T follicular helper cell (primary cell): ENCODE measurements at regions not wholly inside any gene's neighbourhood (a gene's known extent, or its start where the extent isn't known, plus 50 kb on each side); places are given as distances from the start of the nearest gene placed in this dataset.

Experiments
- DNase-seq: peaks from one replicate; pipeline ENCODE4 v3.0.0-alpha.2; 2020; ENCODE audit warnings: low read depth

DNA sequence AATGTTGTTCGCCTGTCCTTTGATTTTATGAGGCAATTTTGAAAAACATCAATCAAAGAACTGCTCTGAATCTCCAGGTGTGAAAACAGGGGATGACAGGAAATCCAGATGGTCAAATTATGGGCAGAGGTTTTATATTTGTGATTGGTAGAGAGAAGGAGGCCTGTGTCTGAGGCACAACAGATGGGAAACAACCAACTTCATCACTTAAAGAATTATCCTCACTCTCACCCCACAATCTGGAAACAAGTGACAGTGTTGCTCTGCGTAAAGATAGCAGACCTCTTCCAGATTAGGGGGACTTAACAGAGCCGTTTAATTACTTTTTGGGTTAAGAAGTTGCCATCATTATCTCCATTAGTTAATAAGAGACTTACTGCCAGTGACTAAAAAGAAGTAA is 64.1 kb upstream of the EGLN3 start:
- DNase-seq = no peak

DNA sequence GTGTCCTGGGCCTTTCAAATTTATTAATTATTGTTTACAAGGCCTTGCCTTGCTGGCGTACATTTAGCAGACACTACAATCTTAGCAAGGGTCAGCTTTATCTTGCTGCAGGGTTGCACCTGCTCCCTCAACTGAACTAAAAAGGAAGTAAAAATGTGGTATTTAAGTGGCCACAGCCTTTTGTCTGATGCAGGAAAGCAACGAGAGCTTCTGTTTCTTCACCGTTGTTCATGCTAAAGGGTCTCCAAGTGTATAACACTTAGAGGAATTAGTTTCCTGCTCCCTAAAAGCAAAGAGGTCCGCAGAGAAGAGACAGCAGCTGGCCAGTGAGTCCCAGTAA is 62.8 kb upstream of the EGLN3 start:
- DNase-seq = no peak

DNA sequence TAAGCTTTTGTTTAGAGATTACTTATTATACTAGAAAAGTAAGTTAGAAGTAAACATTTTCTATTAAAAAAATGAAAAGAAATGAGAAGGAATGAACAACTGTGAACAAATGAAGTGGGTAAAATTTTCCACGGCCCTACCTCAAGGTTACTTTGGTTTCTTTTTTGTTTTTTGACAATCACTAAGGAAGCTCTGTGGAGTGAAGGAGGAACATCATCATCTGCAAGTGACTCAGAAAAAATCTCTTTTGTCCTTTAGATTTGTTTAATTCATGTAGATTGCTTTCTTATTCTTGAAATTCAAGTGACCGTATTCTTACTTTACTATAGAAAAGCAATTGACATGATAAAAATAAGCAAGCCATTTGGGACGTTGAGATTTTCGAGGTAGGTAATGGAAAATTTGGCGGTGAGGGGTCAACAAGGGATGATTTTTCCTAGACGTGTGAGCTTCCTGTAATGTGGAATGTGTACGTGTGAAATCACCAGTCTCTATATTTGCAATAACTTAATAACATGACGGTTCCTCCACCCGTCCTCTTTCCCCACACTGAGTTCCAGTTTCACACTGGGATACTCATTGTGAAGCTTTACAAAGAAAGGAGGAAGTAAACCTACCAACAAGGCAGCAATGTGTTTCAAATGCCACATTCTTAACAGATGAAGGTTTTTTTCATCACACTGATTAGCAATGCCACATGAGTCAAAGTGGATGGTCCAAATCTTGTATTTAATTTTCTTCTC is 62.3 kb upstream of the EGLN3 start:
- no peak for DNase-seq

DNA sequence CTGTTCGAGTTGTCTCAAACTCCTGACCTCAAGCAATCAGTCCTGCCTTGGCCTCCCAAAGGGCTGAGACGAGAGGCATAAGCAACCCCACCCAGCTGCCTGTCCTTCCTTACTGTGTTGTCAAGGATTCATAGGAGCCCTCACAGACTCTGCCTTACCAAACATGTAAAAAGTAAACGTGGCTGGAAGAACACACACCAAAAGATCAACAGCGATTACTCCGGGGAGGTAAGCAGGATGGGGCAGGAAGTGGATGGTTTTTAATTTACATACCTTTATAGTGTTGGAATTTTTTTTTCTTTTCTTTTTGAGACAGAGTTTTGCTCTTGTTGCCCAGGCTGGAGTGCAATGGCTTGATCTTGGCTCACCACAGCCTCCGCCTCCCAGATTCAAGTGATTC is 61.5 kb upstream of the EGLN3 start:
- no peak for DNase-seq

DNA sequence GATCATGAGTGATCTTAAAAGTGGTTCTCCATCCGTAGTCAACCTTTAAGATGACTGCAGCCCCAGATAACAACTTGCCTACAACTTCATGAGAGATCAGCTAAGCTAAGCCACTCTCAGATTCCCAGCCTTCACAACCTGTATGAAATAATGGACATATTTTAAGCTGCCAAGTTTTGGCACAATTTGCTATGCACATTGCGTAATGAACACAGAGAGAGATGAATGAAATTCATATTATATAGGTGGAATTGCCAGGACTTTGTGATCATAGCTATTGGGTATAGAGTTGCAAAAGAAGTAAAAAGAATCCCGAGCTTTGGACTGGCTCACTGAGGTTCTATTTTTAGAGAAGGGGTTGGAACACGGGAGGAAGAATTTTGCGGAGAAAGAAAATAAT is 59.1 kb upstream of the EGLN3 start:
- no peak for DNase-seq

DNA sequence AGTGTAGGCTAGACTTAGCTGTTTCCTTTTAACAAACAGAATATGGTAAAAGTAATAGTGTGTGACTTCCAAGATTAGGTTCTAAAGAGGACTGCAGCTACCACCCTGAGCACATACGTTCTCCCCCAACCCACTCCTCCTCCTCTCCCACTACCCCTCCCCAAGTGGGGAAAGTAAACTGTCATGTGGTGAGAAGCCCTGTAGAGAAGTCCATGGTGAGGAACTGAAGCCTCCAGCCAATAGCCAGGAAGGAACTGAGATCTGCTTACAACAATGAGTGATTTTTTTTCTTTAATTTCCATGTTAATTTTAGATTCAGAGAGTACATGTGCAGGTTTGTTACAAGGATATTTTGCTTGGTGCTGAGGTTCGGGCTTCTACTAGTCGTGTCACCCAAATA is 57.0 kb upstream of the EGLN3 start:
- no peak for DNase-seq

DNA sequence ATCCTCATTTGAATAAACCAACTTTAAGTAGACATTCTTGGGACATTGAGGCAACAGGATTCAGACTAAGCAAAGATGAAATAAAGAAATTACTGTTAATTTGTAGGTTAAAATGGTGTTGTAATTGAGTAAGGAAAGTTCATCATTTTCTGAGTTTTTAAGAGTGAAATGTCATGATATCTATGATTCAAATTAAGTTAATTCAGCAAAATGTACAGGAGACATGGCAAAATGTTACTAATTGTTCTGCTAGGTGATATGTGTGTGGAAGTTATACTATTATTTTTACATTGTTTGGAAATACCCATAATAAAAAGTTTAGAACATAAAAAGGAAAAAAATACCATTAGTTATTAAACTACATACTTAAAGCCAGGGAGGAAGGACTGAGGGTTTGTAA is 55.0 kb upstream of the EGLN3 start:
- no peak for DNase-seq

DNA sequence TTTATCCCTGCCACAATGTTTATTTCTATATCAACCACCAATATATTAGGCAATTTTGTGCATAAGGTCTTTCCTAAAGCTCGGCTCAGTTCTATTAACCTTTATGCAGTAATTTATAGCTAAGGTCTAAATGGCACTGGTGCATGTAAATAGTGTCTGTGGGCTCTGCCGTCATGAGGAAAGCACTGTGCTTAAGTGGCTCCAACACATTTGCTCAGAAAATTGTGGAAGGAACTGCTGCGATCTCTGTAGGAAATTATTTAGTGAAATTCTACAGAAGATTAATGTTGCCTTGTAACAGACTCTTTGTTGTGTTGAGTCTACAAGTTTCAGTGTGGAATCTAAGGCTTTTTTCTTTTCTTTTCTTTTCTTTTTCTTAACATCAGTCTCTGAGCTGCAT is 54.0 kb upstream of the EGLN3 start:
- DNase-seq = no peak

DNA sequence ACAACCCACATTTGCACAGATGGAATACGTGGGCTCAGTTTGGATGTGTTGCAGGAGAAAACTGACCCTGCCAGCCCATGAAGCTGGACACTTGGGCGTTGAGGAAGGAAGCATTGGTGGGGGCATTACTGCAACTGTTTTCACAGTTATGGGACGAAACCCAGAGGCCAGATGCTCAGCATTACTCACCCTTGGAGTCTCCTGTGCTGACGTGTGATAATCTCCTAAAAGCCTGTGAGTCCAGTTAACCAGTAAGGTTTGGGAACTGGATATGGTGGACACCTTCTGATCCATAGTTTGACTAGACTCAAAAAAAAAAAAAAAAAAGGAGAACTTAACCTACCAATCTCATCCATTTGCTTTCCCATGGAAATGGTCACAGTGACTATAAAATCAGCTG is 52.8 kb upstream of the EGLN3 start:
- DNase-seq = no peak

DNA sequence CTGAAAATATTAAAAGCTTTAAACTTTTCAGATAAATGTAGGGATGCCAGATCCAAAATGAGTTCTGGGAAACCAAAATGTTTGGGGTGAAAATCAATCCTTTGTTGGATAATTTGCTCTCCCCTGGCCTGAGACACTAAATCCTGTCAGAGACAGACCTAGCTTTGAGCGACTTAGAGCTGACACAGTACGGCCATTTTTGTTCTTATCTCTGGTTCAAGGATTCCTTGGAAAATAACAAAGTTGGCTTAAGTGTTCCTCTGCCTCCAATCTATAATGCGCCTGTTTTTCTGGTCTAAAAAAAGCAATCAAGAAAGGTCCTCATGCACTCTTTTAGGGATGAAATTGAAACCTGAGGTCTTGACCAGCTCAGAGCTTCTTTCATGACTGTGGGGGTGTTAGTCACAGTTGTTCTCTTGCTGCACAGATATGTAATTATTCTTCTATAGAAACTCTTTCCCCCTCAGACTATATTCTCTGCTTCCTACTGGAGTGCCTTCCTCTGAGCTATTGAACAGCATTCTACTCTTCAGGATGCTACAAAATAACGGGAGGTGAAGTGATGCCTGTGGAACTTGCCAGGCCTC is 52.3 kb upstream of the EGLN3 start:
- DNase-seq = no peak
